Stimulated activated CD8-positive, alpha-beta memory T cell treated with anti-CD3 and anti-CD28 coated beads, Interleukin-7, amount 100 ng/mL, for 24 hours (primary cell): ENCODE measurements at regions not wholly inside any gene's neighbourhood (a gene's known extent, or its start where the extent isn't known, plus 50 kb on each side); places are given as distances from the start of the nearest gene placed in this dataset.
"Not testable (repeated sequence)": the region's sequence is repeated elsewhere in the genome, so short reads cannot be mapped to it uniquely, and the experiment has no call there.

ENCODE experiments used
- DNase-seq: peaks from one replicate; pipeline ENCODE4 v3.0.0-alpha.2; 2020; ENCODE audit warnings: low read depth

GRCh38 chr12:131312793-131313545 is 359.3 kb downstream of the ADGRD1 start:
- no peak for DNase-seq

- no peak for DNase-seq
These were observed 359.9 kb downstream of the ADGRD1 start for GRCh38 chr12:131313635-131314034.

- DNase-seq = no peak
These were observed 360.9 kb downstream of the ADGRD1 start for GRCh38 chr12:131314524-131315090.

GRCh38 chr12:131315601-131316000 is 361.9 kb downstream of the ADGRD1 start:
- DNase-seq = no peak

GRCh38 chr12:131316388-131316787 is 362.7 kb downstream of the ADGRD1 start:
- no peak for DNase-seq

GRCh38 chr12:131318045-131318685 is 364.5 kb downstream of the ADGRD1 start:
- DNase-seq = no peak

GRCh38 chr12:131321988-131322387 is 368.3 kb downstream of the ADGRD1 start:
- DNase-seq = no peak

- not testable (repeated sequence) for DNase-seq
These were observed 368.8 kb downstream of the ADGRD1 start for GRCh38 chr12:131322460-131322859.

GRCh38 chr12:131323879-131324278 is 370.2 kb downstream of the ADGRD1 start:
- DNase-seq = no peak

- no peak for DNase-seq
These were observed 374.1 kb downstream of the ADGRD1 start for GRCh38 chr12:131327521-131328488.

GRCh38 chr12:131328861-131329845 is 375.4 kb downstream of the ADGRD1 start:
- not testable (repeated sequence) for DNase-seq

- DNase-seq = no peak
These were observed 376.6 kb downstream of the ADGRD1 start for GRCh38 chr12:131330106-131330815.

- DNase-seq = no peak
These were observed 377.5 kb downstream of the ADGRD1 start for GRCh38 chr12:131331148-131331750.

- DNase-seq = no peak
These were observed 378.5 kb downstream of the ADGRD1 start for GRCh38 chr12:131332224-131332623.

- no peak for DNase-seq
These were observed 377.8 kb upstream of the SFSWAP start for GRCh38 chr12:131333136-131333535.

GRCh38 chr12:131333621-131334440 is 377.1 kb upstream of the SFSWAP start:
- no peak for DNase-seq

GRCh38 chr12:131334835-131335234 is 376.1 kb upstream of the SFSWAP start:
- no peak for DNase-seq

GRCh38 chr12:131335456-131335855 is 375.4 kb upstream of the SFSWAP start:
- no peak for DNase-seq

GRCh38 chr12:131337861-131338260 is 373.0 kb upstream of the SFSWAP start:
- DNase-seq = not testable (repeated sequence)
